NOMO-1 (cell line): ENCODE measurements at regions not wholly inside any gene's neighbourhood (a gene's known extent, or its start where the extent isn't known, plus 50 kb on each side); places are given as distances from the start of the nearest gene placed in this dataset.

Experiments
- DNase-seq, 2 experiments: peaks; one replicate each; lab custom pipeline; 2025; ENCODE audit not compliant: unreplicated experiment in 2 of 2; lab: John Stamatoyannopoulos, UW

DNA sequence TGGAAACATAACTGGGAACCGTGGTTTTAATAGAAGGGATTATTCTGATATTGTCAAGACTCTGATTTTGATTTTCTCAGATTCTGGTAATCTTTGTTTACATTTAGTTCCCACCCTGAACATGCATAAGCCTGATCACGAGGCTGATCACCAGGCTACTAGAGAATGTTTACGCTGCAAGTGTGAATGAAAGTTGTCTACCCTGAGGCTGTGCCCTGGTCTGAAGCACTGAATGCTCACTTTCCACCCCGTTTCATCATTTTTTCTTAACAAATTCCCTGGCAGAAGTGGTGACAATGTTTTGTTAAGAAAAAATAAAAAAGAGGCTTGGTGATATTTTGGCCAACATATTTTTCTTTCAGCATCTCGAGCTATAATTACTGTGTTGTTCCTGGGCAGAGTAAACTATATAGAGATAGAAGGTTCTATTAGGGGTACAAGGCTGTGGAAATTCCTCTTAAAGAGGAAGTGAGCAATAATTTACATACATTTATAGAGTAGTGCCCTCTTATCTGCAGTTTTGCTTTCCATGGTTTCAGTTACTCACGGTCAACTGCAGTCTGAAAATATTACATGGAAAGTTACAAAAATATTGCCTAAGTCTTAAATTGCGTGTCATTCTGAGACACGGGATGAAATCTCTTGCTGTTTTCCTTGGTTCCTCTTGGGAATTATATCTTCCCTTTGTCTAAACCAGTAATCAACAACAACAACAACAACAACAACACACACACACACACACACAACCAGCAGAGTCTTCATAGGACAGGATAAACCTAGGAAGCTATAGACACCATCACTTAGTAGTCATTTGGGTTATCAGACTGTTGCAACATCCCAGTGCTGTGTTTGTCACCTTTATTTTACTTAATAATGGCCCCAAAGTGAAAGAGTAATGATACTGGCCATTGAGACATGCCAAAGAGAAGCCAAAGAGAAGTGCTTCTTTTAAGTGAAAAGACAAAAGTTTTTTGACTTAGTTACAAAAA, 566.6 kb upstream of the CITED2 start:
- peak; percentile 74 to 96 for DNase-seq

DNA sequence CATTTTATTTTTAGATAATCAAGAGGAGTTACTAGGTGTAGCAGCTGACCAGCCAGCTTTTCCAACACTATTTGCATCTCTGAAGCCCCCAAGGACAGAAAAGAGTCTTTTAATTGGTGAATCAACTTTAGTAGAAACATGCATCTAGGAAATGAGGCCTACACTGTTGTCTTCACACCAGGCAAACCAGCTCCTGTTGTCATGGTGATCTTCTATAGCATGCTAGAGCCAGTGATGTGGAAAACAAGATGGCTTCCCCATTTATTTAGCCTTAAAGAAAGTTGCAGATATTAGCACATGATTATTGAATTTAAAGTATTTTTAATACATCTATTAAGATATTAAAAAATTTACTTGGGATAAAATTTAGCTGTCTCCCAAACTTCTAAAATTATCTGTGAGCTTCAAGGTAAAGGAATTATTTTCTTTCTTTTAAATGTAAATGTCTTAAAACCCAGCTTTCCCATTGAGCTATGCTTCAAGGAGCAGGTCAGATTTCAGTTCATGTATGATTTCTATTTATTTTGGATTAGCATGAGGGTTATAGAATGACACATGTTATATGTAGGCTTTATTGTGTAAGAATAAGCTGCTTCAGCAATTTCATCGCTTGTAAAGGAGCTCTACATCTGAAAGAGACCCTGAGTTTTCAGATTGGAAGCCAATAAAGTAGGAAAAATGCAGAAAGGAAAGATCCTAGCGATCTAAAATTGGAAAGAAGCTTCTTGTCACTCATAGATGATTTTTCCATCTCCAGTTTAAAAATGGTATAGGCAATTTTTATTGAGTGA, 564.9 kb upstream of the CITED2 start:
- no peak for DNase-seq

DNA sequence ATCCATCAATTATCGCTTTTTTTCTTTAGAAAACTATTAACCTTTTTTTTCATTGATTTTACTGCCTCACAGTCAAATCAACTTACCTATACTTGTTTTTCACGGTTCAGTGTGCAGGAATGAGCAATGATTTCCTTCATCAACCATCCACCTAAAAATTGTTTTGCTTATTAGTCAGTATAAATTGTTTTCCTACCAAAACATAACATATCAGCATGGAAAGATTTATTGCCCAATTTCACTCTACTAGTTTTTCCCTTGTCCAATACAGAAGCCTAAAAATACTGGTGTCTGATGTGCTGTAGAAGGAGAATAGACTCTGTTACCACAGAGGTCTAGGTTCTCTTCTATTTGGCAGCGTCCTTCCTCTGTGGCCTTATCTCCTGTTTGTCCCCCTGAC, 558.2 kb upstream of the CITED2 start:
- DNase-seq, result no peak

DNA sequence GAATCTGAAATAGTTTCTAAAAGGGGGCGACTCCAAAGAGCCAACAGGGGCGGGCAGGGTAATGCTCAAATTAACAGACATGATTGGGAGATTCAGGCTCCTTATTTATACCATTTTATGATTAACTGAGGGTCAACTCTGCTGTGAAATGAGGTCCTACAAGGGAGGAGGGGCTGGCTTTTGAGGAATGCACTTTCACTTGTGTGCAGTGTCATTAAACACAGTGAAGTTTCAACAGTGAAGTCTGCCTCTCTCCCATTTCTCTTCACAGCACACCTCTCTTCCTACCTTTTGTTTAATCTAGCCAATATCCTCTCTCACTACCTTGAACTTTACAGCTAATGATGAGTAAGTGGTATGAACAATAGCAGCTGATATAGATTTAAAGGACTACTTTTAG, 557.3 kb upstream of the CITED2 start:
- DNase-seq, result no peak

DNA sequence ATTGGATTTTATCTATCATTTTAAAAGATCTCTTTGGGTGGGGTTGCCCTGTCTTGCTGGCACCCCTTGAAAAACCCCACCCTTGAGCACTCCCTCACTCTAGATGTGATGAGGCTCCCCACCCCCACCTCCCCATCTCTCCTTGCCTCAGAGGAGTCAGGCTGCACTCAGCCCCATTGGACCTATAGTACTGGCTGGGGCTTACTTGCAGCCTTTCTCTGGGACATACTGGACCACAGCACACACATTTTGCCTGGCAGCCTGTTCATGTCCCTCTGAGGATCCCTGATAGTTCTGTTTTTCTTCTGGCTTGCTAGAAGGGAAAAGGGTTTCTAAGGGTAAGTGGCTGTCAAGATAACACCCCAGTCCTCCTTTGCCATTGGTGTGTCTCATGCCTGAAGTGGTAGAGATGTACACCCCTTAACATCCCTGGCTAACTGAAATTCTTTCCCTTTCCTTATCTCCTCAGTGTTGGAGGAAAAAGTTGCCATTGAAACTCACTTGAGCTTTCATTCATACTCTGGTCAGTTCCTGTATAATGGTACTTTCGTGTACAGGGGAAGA, 553.4 kb upstream of the CITED2 start:
- no peak for DNase-seq

DNA sequence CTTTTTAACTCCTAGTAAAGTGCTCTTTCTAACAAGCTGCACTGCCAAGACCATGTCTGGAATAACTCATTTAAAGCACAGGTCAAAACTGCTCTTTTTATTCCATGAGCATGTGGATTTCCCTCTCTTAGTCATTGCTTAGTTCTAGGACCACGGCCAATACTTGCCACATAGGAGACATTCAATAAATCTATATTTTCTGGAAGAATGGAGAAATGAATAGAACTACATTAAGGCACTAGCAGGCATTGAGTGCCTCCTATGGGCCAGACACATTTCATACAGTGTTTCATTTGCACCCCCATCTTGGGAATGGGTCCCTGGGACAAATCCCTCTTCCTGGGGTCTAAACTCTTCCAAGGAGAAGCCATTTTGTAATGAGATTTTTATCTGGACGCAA, 552.8 kb upstream of the CITED2 start:
- DNase-seq, result peak in 1 of 2 experiments; percentile 18

DNA sequence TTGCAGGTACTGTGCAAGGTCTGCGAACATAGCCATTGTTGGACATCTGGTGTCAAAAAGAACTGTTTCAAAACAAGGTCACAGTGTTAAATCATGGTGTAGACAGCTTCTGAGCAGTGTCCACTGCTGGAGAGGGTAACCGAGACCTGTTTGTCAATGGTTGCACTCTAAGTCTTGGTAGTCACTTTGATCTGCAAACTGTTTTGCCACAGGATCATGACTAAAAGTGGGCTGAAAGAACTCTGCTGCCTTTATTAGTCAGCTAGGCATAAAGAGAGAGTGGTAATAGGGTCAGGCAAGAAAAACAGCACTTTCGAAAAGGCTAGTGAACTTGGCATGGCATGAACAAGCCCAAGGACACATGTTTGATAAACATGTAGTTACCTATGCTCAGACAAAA, 552.3 kb upstream of the CITED2 start:
- no peak for DNase-seq

DNA sequence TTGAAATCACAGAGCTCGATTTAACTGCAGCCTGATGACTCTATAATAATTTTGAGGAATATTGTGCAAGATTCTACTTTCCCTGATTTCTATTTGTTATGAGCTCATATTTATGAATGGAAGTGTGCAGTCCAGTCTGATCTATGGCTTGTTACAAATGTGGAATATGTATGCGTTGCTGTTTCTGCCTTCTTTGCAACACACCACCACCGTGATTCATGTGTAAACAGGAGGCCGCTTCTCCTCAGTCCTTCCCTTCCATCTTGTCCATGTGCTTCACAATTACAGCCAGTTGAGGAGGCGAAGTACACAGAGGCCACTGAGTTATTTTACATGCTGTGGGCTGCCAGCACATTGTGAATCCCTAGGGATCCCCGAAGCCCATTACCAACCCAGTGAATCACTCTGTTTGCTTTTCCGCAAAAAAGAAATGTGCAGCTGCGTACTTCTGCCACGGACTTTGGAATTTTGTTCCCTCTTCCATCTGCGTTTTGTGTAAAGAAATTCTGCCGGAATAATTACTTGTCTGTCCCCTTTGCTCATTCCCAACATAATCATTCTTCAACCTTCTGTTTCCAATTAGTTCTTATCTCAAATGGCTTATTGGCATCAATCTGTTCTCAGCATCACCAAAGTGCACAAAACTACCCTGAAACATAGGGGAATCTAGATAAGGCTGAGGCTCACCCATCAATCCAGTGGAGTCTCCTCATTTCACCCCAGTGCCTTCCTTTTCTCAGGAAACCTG, 551.6 kb upstream of the CITED2 start:
- DNase-seq, result no peak

DNA sequence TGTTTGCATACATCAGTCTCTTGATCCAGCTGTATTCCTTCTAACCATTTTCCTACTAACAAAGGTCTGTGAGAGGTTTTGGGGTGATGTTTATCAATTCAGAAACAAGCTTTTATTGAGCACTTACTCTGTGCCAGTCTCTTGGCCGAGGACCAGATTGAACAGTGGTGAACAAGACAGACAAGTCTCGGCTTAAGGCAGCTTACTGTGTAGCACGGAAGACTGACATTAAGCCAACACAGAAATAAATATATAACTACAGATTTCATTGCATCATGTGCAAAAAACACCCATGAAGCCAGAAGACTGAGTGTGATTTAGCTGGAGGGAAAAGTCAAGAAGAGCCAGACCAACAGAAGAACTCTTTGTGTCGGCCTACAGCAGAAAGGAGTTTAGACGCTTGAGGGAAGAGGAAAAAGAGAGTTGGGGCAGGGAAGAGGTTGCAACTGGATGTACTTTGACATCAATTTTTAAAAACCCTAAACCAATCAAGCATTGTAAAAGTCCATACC, 549.6 kb upstream of the CITED2 start:
- no peak for DNase-seq

DNA sequence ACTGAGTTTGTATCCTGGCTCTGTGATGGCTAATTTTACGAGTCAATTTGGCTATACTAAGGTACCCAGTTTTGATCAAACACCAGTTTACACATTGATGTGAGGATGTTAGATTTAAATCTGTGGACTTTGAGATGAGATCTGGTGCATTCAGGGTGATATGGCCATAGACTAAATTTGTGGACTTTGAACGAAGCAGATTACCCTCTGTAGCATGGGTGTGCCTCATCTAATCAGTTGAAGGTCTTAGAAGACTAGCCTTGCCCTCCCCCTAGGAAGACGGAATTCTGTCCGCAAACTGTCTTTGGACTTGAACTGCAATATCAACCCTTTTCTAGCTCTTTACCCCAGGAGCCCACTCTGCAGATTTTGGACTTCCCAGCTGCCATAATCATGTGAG, 547.8 kb upstream of the CITED2 start:
- no peak for DNase-seq

DNA sequence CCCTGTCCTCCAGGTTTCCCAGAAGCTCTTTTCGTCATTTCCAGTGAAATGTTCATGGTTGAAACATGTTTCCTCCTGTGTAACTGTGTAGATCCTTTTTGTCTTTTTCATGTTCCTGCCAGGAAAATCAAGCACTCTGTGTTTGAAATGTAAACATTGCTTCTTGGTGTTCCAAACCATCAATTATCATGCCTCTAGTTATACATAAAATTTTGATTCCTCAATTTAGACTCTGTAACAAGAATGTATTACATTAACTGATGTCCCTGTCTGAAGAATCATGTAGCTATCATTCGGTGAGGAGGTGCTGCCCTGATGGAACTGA, 546.3 kb upstream of the CITED2 start:
- DNase-seq, result no peak

DNA sequence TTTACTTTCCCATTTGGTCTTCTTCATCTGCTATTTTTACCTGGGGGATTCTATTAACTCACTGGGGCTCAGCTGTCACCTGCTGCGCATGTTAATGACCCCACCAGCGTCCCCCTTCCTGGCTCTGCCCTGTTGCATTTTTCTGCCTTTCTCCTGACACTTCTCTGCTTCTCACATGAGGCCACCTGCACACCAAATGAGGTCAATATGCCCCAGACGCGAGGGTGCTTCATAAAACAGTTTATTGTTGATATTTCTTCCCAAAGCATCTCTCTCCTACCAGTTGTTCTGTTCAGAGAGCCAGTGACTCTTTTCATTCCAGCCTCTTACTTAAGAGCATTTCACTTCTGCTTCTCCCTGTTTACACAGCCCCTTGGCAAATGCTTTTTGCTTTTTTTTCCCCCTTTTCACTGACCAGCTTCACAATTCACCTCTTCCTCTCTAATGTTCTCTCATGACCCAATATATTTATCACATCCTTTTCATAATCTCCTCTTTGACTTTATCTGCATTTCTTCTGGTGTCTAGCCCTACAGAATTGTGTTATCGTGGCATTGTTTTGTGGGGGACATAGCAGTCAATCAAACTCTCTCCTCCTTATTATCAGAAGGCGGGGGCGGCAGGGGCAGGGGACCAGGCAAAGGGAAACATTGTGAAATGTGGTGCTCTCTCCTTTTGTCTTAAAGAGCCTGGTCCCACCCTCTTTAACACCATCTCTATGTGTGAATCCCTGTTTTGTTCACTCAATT, 545.8 kb upstream of the CITED2 start:
- DNase-seq, result peak; percentile 36 to 64

DNA sequence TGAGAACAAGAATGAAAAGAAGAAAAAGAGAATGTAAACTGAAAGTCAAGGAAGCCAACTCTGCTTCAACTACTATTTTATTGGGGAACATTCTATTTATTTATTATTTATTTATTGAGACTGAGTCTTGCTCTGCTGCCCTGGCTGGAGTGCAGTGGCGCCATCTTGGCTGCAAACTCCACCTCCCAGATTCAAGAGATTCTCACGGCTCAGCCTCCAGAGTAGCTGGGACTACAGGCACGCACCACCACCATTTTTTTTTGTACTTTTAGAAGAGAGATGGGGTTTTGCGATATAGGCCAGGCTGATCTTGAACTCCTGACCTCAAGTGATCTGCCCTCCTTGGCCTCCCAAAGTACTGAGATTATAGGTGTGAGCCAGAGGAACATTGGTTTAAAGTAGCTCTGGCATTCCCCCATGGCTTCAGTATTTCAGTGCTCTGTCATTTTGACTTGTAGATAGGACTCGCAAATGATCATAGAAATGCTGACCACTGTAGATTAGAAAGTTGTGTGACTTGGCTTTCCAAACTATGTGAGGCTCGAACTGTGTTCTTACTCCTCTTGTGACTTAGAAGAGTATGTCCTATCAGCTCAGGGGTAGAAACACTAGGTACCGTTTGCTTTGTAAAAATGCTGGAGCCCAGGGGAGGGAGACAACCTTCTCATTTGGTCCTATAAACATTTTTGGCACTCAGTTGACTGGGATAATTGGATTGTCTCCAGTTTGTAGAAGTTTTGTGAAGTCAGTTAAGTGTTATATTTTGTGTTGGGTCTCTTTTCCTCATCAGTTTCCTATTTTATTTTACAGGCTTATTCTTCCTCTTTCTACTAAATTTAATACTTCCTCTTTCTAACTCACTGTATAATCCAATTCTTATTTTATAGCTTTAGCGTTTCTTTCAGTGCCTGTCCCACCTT, 544.9 kb upstream of the CITED2 start:
- peak in 1 of 2 experiments; percentile 83 for DNase-seq

DNA sequence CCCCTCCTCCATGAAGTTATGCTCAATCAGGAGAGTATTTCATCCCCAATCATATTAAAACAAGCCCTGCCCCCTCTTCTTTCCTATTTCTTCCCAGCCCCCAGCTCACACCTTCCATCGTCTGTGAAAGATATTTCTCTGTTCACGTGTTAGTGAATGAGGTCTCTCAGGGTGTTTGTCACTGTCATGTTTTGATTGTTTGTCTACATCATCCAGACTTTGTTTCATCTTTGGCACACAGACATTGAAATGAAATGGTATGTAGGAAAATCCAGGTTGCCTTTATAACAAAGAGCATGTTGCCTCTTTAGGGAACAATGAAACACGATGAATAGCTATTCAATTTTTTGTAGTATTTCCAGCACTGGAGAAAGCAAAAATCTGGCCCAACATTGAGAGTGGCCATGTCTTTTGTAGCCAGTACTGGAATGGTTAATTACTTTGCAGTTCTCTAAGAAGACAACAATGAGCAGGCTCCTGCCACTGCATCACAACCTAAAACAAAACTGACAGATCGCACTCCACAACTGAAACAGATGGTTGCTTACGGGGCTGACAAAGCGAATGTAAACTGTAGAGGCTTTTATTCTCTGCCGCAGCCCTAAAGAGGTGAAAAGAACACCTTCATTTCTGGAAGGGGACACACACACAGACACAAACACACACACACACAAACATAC, 543.6 kb upstream of the CITED2 start:
- DNase-seq, result no peak

DNA sequence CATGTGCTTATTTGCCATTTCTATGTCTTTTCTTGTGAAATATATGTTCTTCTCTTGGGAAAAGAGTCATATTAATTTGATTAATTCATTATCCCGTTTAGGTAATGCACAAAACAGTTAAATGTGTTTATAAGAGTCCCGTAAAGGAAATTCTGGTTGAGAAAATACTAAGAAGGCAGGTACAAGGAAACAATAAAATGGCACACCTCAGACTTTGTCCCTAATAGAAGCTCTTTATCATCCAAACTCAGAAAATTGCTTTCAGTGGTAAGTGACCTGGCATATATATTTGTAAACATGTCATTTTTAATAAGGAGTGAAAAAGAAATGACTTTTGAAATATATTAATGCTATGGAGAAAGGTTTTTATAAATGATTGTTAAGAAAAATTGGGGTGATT, 540.5 kb upstream of the CITED2 start:
- DNase-seq, result no peak

DNA sequence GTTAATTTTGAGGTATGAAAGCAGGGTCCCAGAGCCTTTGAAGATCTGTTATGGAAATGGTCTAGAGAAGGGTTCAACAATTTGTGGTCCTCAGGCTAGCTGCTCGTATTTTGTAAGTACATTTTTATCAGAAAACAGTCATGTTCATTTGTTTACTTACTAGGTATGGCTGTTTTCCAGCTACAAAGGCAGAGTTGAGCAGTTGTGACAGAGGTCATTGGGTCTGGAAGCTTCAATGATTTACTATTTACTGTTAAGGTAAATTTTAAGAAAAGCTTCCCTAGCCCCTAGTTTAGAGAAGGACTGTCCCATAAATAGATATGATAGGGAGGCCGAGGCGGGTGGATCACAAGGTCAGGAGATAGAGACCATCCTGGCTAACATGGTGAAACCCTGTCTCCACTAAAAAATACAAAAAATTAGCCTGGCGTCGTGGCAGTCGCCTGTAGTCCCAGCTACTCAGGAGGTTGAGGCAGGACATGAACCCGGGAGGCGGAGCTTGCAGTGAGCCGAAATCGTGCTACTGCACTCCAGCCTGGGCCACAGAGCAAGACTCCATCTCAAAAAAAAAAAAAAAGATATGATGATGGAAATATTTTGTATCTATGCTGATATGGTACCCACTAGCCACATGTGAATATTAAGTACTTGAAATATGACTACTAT, 538.4 kb upstream of the CITED2 start:
- DNase-seq, result no peak

DNA sequence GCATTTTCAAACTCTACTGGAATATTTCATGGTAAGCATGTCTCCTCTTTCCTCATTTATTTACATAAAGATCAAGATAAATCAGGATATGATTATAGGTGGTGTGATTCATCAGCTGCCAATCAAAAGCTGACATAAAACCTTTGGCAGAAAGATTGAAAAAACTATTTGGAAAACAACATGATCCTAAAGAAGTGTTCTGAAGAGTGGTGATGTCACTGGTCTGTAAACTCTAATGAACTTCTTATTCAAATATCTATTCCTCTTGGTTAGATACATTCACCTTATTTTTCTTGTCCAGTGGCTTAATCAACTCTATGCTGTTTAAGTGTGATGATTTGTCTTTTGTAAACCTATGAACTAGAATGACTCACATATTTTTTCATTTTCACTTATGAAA, 535.5 kb upstream of the CITED2 start:
- no peak for DNase-seq
